ENCODE measurements at regions not wholly inside any gene's neighbourhood (a gene's known extent, or its start where the extent isn't known, plus 50 kb on each side); places are given as distances from the start of the nearest gene placed in this dataset.

DNA sequence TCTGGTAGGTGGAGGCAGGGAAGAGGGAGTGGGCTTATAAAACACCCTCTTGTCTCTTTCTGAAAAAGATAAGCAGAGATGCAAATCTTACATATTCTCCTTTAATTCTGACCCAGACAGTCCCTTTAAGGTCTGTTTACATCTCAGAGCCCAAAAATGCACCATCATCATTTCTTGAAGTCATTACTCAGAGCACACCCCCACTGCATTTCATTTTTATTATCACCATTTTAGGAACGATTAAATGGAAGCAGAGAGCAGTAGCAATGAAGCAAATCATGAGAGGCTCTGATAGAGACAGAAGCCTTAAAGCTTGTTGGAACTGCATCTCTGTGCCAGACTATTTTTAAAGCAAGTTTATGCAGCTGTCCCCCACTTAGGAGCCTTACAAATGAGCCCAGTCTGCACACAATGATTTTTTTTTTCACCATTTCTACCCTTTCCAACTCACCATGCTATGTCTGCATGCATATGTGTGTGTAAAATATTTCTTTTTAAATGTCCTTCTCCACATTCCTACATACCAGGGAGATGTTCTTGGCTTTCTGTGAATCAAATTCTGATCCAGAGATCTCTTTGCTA, 311.0 kb downstream of the GRIN2B start:
- H3K4me1 ChIP-seq (ENCODE audit: control insufficient read depth, insufficient read depth, low read length): no peaks in the 10 kb centered on the region
- H3K9me3 ChIP-seq (ENCODE audit: control insufficient read depth, insufficient read depth, low read length): no peaks in the 10 kb centered on the region
- H3K4me3 ChIP-seq (ENCODE audit: low read depth, low read length): no peak overlapping the region
- no peaks in the 10 kb centered on the region for H3K27me3 ChIP-seq (ENCODE audit: control insufficient read depth, insufficient read depth, low read length)
- H3K36me3 ChIP-seq (ENCODE audit: control insufficient read depth, insufficient read depth, low read length): no peaks in the 10 kb centered on the region
- H3K9ac ChIP-seq (ENCODE audit: low read depth, low read length): no peak overlapping the region

DNA sequence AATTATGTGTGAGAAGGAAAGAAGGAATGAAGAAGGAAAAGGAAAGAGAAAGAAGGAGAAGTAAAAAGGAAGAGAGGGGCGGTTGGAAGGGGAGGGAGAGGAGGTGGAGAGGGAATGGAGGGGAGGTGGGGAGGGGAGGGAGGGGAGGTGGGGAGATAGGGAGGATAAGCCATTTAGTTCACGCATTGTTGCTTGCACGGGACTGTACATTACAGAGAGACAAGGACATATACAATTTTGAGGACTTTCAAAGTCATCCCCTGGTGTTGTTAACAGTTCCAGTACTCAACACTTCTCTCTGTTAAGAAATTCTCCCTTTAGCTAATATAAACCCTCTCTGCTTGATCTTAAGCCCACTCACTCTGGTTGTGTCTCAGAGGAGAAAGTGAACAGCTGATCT, 312.5 kb downstream of the GRIN2B start:
- H3K9ac ChIP-seq (ENCODE audit: low read depth, low read length): no peak overlapping the region
- no peaks in the 10 kb centered on the region for H3K27me3 ChIP-seq (ENCODE audit: control insufficient read depth, insufficient read depth, low read length)
- H3K9me3 ChIP-seq (ENCODE audit: control insufficient read depth, insufficient read depth, low read length): no peaks in the 10 kb centered on the region
- no peaks in the 10 kb centered on the region for H3K4me1 ChIP-seq (ENCODE audit: control insufficient read depth, insufficient read depth, low read length)
- H3K36me3 ChIP-seq (ENCODE audit: control insufficient read depth, insufficient read depth, low read length): no peaks in the 10 kb centered on the region
- no peak overlapping the region for H3K4me3 ChIP-seq (ENCODE audit: low read depth, low read length)

DNA sequence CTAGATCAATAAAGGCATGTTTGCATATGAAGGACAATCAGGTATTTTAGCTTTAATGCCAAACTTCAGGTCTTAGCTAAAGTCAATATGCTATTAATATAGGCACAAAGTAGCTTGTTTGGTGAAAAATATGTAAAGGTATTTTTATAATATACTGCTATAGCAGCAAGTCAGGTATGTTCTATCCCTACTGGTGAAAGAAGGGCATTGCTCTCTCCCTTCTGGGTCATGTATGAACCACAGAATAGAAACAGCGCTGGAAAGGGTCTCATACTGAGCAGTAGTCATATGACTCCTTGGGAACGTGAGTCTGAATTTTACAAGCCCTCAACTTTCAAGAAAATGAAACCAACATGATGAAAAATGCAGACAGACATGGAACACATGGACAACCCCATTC, 314.6 kb downstream of the GRIN2B start:
- H3K27me3 ChIP-seq (ENCODE audit: control insufficient read depth, insufficient read depth, low read length): no peaks in the 10 kb centered on the region
- H3K9me3 ChIP-seq (ENCODE audit: control insufficient read depth, insufficient read depth, low read length): no peaks in the 10 kb centered on the region
- no peaks in the 10 kb centered on the region for H3K4me1 ChIP-seq (ENCODE audit: control insufficient read depth, insufficient read depth, low read length)
- no peaks in the 10 kb centered on the region for H3K36me3 ChIP-seq (ENCODE audit: control insufficient read depth, insufficient read depth, low read length)
- no peak overlapping the region for H3K9ac ChIP-seq (ENCODE audit: low read depth, low read length)
- no peak overlapping the region for H3K4me3 ChIP-seq (ENCODE audit: low read depth, low read length)

DNA sequence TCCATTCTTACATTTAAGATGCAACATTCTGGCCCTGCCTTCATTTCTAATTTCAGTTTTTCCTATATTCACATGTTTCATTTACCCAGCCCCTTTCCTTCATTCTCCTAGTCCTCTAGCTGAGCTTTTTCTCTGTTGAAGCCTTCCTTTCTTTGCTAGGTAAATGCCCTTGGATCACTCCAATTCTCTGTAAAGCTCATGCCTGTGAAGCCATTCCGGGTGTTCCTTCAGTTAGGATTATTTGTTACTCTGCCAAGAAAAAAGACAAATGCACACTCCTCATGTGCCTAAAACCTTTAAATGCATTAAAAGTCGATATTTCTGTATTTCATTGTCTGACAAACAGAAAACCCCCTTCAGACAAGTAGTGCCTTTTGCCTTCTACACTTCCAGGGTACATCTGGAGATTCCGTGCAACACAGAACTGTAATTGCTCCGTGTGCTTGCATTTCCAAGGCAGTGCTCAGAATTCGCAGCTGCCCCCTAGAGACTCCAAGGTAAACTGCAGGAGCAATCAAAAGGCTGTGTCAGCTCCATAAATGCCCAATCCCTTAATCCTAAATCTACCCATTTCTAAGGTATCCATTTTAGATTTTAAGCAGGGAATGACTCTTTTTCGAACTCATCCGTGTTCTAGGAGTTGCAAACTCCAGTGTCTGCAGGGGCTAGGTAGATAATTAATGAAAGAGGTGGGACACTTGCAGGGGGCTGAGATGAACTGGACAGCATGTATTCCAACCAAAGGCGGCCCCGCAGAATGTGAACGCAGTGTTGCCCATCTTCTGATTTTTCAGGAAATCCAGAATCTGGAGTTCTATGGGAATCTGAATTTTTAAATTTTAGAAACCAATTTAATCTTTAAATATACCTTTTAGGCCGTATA, 320.2 kb downstream of the GRIN2B start:
- no peaks in the 10 kb centered on the region for H3K4me1 ChIP-seq (ENCODE audit: control insufficient read depth, insufficient read depth, low read length)
- peaks cover 2% of the 10 kb centered on the region for H3K27me3 ChIP-seq (ENCODE audit: control insufficient read depth, insufficient read depth, low read length)

DNA sequence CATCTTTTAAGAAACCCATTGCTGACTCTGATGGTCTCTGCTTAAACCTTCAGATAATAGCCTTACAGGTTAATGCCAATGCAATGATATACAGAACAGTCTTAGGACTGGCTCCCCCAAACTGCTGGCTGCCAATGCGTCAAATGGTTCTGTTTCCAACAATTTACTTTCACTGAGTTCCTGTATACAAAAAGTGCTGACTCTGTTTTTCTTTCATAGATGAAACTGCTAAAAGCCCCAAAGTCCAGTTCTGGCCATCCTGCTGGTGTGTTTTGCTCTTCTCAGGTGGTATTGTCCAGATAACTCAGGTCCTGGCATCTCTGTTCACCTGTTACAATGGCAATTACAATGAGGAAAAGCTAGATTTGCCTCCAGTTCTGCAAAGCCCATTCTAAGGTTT, 326.9 kb downstream of the GRIN2B start:
- Histone ChIP-seq H3K4me1 (ENCODE audit: control insufficient read depth, insufficient read depth, low read length) (no peaks in the 10 kb centered on the region), H3K9me3 (ENCODE audit: control insufficient read depth, insufficient read depth, low read length) (no peaks in the 10 kb centered on the region), H3K27me3 (ENCODE audit: control insufficient read depth, insufficient read depth, low read length) (no peaks in the 10 kb centered on the region), H3K4me3 (ENCODE audit: low read depth, low read length) (no peak overlapping the region), H3K36me3 (ENCODE audit: control insufficient read depth, insufficient read depth, low read length) (no peaks in the 10 kb centered on the region), H3K9ac (ENCODE audit: low read depth, low read length) (no peak overlapping the region)

More for the DNA sequence above, 320.2 kb downstream of the GRIN2B start:
- Histone ChIP-seq H3K4me3 (ENCODE audit: low read depth, low read length) (no peak overlapping the region), H3K9me3 (ENCODE audit: control insufficient read depth, insufficient read depth, low read length) (no peaks in the 10 kb centered on the region), H3K9ac (ENCODE audit: low read depth, low read length) (no peak overlapping the region), H3K36me3 (ENCODE audit: control insufficient read depth, insufficient read depth, low read length) (no peaks in the 10 kb centered on the region)

DNA sequence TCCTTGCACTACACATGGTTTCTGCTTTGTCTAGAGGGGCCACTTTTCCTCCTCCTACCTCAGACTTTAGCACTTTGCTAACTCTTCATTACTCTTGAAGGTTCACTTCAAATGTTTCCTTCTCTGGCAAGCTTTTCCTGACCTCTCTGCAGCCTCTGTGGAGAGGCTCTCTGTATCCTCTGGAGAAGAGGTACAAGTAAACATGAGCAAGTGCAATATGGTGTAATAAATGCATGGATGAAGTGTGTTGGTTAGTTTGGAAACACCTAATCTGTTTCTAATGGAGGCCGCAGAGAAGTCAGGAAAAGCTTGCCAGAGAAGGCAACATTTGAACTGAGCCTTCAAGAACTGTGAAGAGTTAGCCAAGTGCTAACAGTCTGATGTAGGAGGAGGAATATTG, 329.3 kb downstream of the GRIN2B start:
- Histone ChIP-seq H3K9ac (ENCODE audit: low read depth, low read length) (no peak overlapping the region), H3K9me3 (ENCODE audit: control insufficient read depth, insufficient read depth, low read length) (no peaks in the 10 kb centered on the region), H3K27me3 (ENCODE audit: control insufficient read depth, insufficient read depth, low read length) (no peaks in the 10 kb centered on the region), H3K36me3 (ENCODE audit: control insufficient read depth, insufficient read depth, low read length) (no peaks in the 10 kb centered on the region), H3K4me3 (ENCODE audit: low read depth, low read length) (no peak overlapping the region), H3K4me1 (ENCODE audit: control insufficient read depth, insufficient read depth, low read length) (no peaks in the 10 kb centered on the region)

DNA sequence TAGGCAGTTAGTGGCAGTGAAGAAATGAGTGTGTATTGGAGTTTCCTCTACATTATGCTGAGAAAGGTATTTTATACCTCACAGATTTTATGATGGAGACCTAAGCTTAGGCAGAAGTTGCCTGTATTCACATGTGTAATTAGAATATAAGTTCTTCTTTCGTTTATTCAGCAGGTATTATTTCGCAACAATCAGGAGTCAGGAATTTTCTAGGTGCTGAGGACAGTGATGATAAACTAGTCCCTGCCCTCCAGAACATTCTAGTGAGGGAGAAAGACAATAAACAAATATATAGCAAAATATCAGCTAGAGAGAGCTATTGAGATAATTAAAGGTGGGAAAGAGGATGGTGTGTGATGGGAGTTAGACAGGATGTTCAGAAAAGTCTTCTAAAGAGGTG, 345.7 kb downstream of the GRIN2B start:
- Histone ChIP-seq H3K36me3 (ENCODE audit: control insufficient read depth, insufficient read depth, low read length) (no peaks in the 10 kb centered on the region), H3K4me3 (ENCODE audit: low read depth, low read length) (no peak overlapping the region), H3K27me3 (ENCODE audit: control insufficient read depth, insufficient read depth, low read length) (no peaks in the 10 kb centered on the region), H3K9ac (ENCODE audit: low read depth, low read length) (no peak overlapping the region), H3K9me3 (ENCODE audit: control insufficient read depth, insufficient read depth, low read length) (no peaks in the 10 kb centered on the region), H3K4me1 (ENCODE audit: control insufficient read depth, insufficient read depth, low read length) (no peaks in the 10 kb centered on the region)

DNA sequence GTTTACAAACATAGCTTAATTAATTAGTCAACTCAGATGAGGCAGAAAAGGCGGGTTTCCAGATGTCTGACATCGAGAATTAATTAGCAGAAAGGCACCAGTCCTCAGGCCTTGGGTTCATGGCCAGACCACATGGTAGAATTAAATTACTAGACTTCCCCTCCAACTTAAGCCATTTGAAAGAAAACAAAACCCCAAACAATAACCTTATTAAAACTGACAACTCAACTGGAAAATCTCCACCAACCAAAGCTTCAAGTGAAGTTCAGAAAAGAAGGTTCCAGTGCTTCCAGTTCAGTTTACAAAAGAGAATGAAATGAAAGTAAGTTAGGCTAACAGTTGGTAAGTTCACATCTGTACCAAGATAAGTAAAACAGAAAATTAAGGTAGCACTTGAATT, 349.5 kb downstream of the GRIN2B start:
- Histone ChIP-seq H3K4me1 (ENCODE audit: control insufficient read depth, insufficient read depth, low read length) (no peaks in the 10 kb centered on the region), H3K36me3 (ENCODE audit: control insufficient read depth, insufficient read depth, low read length) (no peaks in the 10 kb centered on the region), H3K9ac (ENCODE audit: low read depth, low read length) (no peak overlapping the region), H3K27me3 (ENCODE audit: control insufficient read depth, insufficient read depth, low read length) (no peaks in the 10 kb centered on the region), H3K9me3 (ENCODE audit: control insufficient read depth, insufficient read depth, low read length) (no peaks in the 10 kb centered on the region), H3K4me3 (ENCODE audit: low read depth, low read length) (no peak overlapping the region)

DNA sequence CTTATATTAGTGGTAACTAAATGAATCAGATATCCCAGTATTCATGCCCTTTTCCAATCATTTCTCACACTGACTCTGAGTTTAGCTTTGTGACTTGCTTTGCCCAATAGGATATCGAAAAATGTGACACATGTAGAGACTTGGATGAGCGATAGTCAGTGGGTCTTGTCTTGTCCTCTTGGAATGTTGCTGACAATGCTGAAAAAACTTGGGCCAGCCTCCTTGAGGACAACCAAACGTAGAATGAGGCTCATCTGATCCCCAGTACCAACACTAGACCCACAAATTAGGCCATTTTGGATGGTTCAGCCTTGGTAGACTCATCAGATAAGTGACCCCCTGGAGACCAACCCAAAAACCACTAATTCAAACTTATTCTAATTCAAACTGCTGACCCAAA, 351.0 kb downstream of the GRIN2B start:
- H3K4me3 ChIP-seq (ENCODE audit: low read depth, low read length): no peak overlapping the region
- H3K4me1 ChIP-seq (ENCODE audit: control insufficient read depth, insufficient read depth, low read length): no peaks in the 10 kb centered on the region
- no peaks in the 10 kb centered on the region for H3K36me3 ChIP-seq (ENCODE audit: control insufficient read depth, insufficient read depth, low read length)
- H3K9ac ChIP-seq (ENCODE audit: low read depth, low read length): no peak overlapping the region
- H3K27me3 ChIP-seq (ENCODE audit: control insufficient read depth, insufficient read depth, low read length): no peaks in the 10 kb centered on the region
- H3K9me3 ChIP-seq (ENCODE audit: control insufficient read depth, insufficient read depth, low read length): no peaks in the 10 kb centered on the region

DNA sequence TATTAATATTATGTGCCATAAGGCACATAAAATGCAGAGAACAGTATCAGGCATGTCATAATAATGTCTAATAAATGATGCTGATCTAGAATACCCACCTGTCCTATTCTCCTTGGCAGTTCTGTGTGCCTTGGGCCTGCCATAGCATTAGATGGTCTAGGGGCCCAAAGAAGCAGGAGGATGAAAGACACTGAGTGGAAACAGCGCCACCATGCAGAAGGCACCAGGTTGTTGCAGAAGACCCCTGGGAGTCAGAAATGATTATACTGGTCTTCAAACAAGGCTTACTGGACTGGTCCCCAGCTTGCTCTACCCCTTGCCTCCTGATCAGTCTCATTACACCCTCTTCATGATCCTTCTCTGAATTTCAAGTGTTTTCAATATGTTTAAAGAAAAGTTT, 353.3 kb downstream of the GRIN2B start:
- H3K9me3 ChIP-seq (ENCODE audit: control insufficient read depth, insufficient read depth, low read length): no peaks in the 10 kb centered on the region
- H3K9ac ChIP-seq (ENCODE audit: low read depth, low read length): no peak overlapping the region
- H3K27me3 ChIP-seq (ENCODE audit: control insufficient read depth, insufficient read depth, low read length): no peaks in the 10 kb centered on the region
- H3K4me1 ChIP-seq (ENCODE audit: control insufficient read depth, insufficient read depth, low read length): no peaks in the 10 kb centered on the region
- H3K36me3 ChIP-seq (ENCODE audit: control insufficient read depth, insufficient read depth, low read length): no peaks in the 10 kb centered on the region
- no peak overlapping the region for H3K4me3 ChIP-seq (ENCODE audit: low read depth, low read length)

DNA sequence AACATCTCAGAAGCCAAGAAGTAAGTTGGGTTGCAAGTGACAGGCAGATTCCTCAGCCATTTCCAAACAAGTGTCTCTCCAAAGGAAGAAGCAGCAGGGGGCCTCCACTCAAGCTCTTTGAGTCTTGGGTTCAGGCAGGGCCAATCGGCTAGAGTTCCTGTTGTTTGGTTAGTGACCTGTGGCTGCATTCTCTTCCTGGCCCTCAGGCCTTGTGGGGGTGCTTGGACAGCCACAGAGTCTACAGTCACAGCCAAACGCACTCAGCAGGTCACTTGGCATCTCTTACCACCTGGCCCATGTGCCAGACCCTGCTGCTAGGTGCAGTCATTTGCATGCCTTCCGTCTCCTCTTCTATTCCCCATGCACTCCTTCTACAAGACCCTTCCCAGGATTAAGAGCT, 353.9 kb downstream of the GRIN2B start:
- no peaks in the 10 kb centered on the region for H3K4me1 ChIP-seq (ENCODE audit: control insufficient read depth, insufficient read depth, low read length)
- no peaks in the 10 kb centered on the region for H3K27me3 ChIP-seq (ENCODE audit: control insufficient read depth, insufficient read depth, low read length)
- no peak overlapping the region for H3K4me3 ChIP-seq (ENCODE audit: low read depth, low read length)
- H3K9ac ChIP-seq (ENCODE audit: low read depth, low read length): no peak overlapping the region
- H3K36me3 ChIP-seq (ENCODE audit: control insufficient read depth, insufficient read depth, low read length): no peaks in the 10 kb centered on the region
- H3K9me3 ChIP-seq (ENCODE audit: control insufficient read depth, insufficient read depth, low read length): no peaks in the 10 kb centered on the region

DNA sequence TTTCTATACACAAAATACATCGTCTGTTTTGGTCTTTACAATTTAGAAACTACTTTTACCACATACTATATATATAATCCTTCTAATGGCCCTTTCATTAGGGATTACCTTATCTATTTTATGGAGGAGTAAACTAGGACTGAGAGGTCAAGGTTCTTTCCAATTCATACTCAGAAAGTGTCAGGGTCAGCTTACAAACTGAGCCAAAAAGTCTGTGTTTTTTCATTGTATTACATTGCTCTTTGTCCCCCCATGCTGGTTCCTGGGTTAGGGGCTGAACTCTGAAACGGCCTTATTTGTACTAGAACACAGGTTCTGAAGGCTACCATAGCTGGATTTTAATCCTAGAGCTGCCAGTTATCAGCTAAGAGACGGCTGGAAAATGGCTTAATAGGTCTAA, 368.1 kb downstream of the GRIN2B start:
- Histone ChIP-seq H3K27me3 (ENCODE audit: control insufficient read depth, insufficient read depth, low read length) (no peaks in the 10 kb centered on the region), H3K4me3 (ENCODE audit: low read depth, low read length) (no peak overlapping the region), H3K9me3 (ENCODE audit: control insufficient read depth, insufficient read depth, low read length) (no peaks in the 10 kb centered on the region), H3K4me1 (ENCODE audit: control insufficient read depth, insufficient read depth, low read length) (no peaks in the 10 kb centered on the region), H3K9ac (ENCODE audit: low read depth, low read length) (no peak overlapping the region), H3K36me3 (ENCODE audit: control insufficient read depth, insufficient read depth, low read length) (no peaks in the 10 kb centered on the region)
